ENCODE measurements at regions not wholly inside any gene's neighbourhood (a gene's known extent, or its start where the extent isn't known, plus 50 kb on each side); places are given as distances from the start of the nearest gene placed in this dataset.
A peak's percentile ranks its signal among the peaks of the same experiment; 100 is the strongest.
"Not testable (repeated sequence)": the region's sequence is repeated elsewhere in the genome, so short reads cannot be mapped to it uniquely, and the experiment has no call there.

- H3K27me3 ChIP-seq (replicated peaks; ENCODE audit: insufficient read depth, low read length); H3K4me2 ChIP-seq (ENCODE audit: low read depth, low read length); H3K36me3 ChIP-seq (replicated peaks; ENCODE audit: insufficient read depth, low read length); H3K9me3 ChIP-seq (replicated peaks; ENCODE audit: insufficient read depth, low read length); H2AFZ ChIP-seq (ENCODE audit: low read length); H3F3A ChIP-seq (ENCODE audit: insufficient read depth, low read length); H3K4me1 ChIP-seq (ENCODE audit: low read length); H4K20me1 ChIP-seq (ENCODE audit: insufficient read depth, low read length); H3K9me2 ChIP-seq (replicated peaks; ENCODE audit: insufficient read depth, low read length); H3K79me2 ChIP-seq (ENCODE audit: low read length); H3K4me3 ChIP-seq (ENCODE audit: low read length); H3K9ac ChIP-seq (ENCODE audit: low read length); H3K27ac ChIP-seq (ENCODE audit: low read length); DNase-seq: not testable (repeated sequence)
These were observed 1353.9 kb upstream of the CDH18 start for GRCh38 chr5:21341948-21342261.

- H3K79me2 ChIP-seq (ENCODE audit: low read length); H3K9me2 ChIP-seq (replicated peaks; ENCODE audit: insufficient read depth, low read length); H3K9ac ChIP-seq (ENCODE audit: low read length); H3K4me3 ChIP-seq (ENCODE audit: low read length); H3K4me2 ChIP-seq (ENCODE audit: low read depth, low read length); H3K27ac ChIP-seq (ENCODE audit: low read length); H3K36me3 ChIP-seq (replicated peaks; ENCODE audit: insufficient read depth, low read length); H4K20me1 ChIP-seq (ENCODE audit: insufficient read depth, low read length); H2AFZ ChIP-seq (ENCODE audit: low read length); H3K4me1 ChIP-seq (ENCODE audit: low read length); H3F3A ChIP-seq (ENCODE audit: insufficient read depth, low read length); H3K27me3 ChIP-seq (replicated peaks; ENCODE audit: insufficient read depth, low read length); H3K9me3 ChIP-seq (replicated peaks; ENCODE audit: insufficient read depth, low read length): not testable (repeated sequence)
- TF ChIP-seq CTCF (IDR thresholded peaks at IDR 0.05; ENCODE audit: low read length), result 0 out of 2 replicates have a peak, but pooled peaks have one; percentile 8
- DNase-seq, result peak; percentile 7
These were observed 1353.4 kb upstream of the CDH18 start for GRCh38 chr5:21341203-21341947.

- not testable (repeated sequence) for H3K79me2 ChIP-seq (ENCODE audit: low read length); H3F3A ChIP-seq (ENCODE audit: insufficient read depth, low read length); H3K4me1 ChIP-seq (ENCODE audit: low read length); H3K9ac ChIP-seq (ENCODE audit: low read length); H3K27ac ChIP-seq (ENCODE audit: low read length); H3K4me3 ChIP-seq (ENCODE audit: low read length); H4K20me1 ChIP-seq (ENCODE audit: insufficient read depth, low read length); H3K36me3 ChIP-seq (replicated peaks; ENCODE audit: insufficient read depth, low read length); H3K9me2 ChIP-seq (replicated peaks; ENCODE audit: insufficient read depth, low read length); H2AFZ ChIP-seq (ENCODE audit: low read length); DNase-seq; H3K27me3 ChIP-seq (replicated peaks; ENCODE audit: insufficient read depth, low read length); H3K9me3 ChIP-seq (replicated peaks; ENCODE audit: insufficient read depth, low read length); H3K4me2 ChIP-seq (ENCODE audit: low read depth, low read length)
These were observed 1352.2 kb upstream of the CDH18 start for GRCh38 chr5:21340233-21340632.

GRCh38 chr5:21336478-21336877 lies 1348.5 kb upstream of the CDH18 start:
- H3K4me3 ChIP-seq (ENCODE audit: low read length), result not testable (repeated sequence)

GRCh38 chr5:21315376-21315775 lies 1327.4 kb upstream of the CDH18 start:
- not testable (repeated sequence) for H3K9me3 ChIP-seq (replicated peaks; ENCODE audit: insufficient read depth, low read length); DNase-seq; H3K4me2 ChIP-seq (ENCODE audit: low read depth, low read length); H3K9me2 ChIP-seq (replicated peaks; ENCODE audit: insufficient read depth, low read length); H3K79me2 ChIP-seq (ENCODE audit: low read length); H3K27me3 ChIP-seq (replicated peaks; ENCODE audit: insufficient read depth, low read length); H3K4me3 ChIP-seq (ENCODE audit: low read length); H2AFZ ChIP-seq (ENCODE audit: low read length); H3K4me1 ChIP-seq (ENCODE audit: low read length); H3K9ac ChIP-seq (ENCODE audit: low read length); H3K27ac ChIP-seq (ENCODE audit: low read length); H4K20me1 ChIP-seq (ENCODE audit: insufficient read depth, low read length); H3F3A ChIP-seq (ENCODE audit: insufficient read depth, low read length); H3K36me3 ChIP-seq (replicated peaks; ENCODE audit: insufficient read depth, low read length)

More at GRCh38 chr5:21336478-21336877, 1348.5 kb upstream of the CDH18 start:
- H3K4me2 ChIP-seq (ENCODE audit: low read depth, low read length); DNase-seq; H3K4me1 ChIP-seq (ENCODE audit: low read length); H3K9me3 ChIP-seq (replicated peaks; ENCODE audit: insufficient read depth, low read length); H4K20me1 ChIP-seq (ENCODE audit: insufficient read depth, low read length); H3K27me3 ChIP-seq (replicated peaks; ENCODE audit: insufficient read depth, low read length); H3K36me3 ChIP-seq (replicated peaks; ENCODE audit: insufficient read depth, low read length); H3F3A ChIP-seq (ENCODE audit: insufficient read depth, low read length); H3K27ac ChIP-seq (ENCODE audit: low read length); H3K9ac ChIP-seq (ENCODE audit: low read length); H2AFZ ChIP-seq (ENCODE audit: low read length); H3K9me2 ChIP-seq (replicated peaks; ENCODE audit: insufficient read depth, low read length); H3K79me2 ChIP-seq (ENCODE audit: low read length): not testable (repeated sequence)

GRCh38 chr5:21301205-21301604 lies 1313.2 kb upstream of the CDH18 start:
- not testable (repeated sequence) for H3K79me2 ChIP-seq (ENCODE audit: low read length); H3K4me2 ChIP-seq (ENCODE audit: low read depth, low read length); H3K36me3 ChIP-seq (replicated peaks; ENCODE audit: insufficient read depth, low read length); H3K27ac ChIP-seq (ENCODE audit: low read length); DNase-seq; H2AFZ ChIP-seq (ENCODE audit: low read length); H4K20me1 ChIP-seq (ENCODE audit: insufficient read depth, low read length); H3K4me3 ChIP-seq (ENCODE audit: low read length); H3K9me2 ChIP-seq (replicated peaks; ENCODE audit: insufficient read depth, low read length); H3K27me3 ChIP-seq (replicated peaks; ENCODE audit: insufficient read depth, low read length); H3F3A ChIP-seq (ENCODE audit: insufficient read depth, low read length); H3K9ac ChIP-seq (ENCODE audit: low read length); H3K4me1 ChIP-seq (ENCODE audit: low read length); H3K9me3 ChIP-seq (replicated peaks; ENCODE audit: insufficient read depth, low read length)

- not testable (repeated sequence) for H3K9me2 ChIP-seq (replicated peaks; ENCODE audit: insufficient read depth, low read length); H3F3A ChIP-seq (ENCODE audit: insufficient read depth, low read length); H3K27me3 ChIP-seq (replicated peaks; ENCODE audit: insufficient read depth, low read length); H3K4me1 ChIP-seq (ENCODE audit: low read length); H4K20me1 ChIP-seq (ENCODE audit: insufficient read depth, low read length); H3K9ac ChIP-seq (ENCODE audit: low read length); H3K79me2 ChIP-seq (ENCODE audit: low read length); H2AFZ ChIP-seq (ENCODE audit: low read length); H3K4me3 ChIP-seq (ENCODE audit: low read length); H3K27ac ChIP-seq (ENCODE audit: low read length); H3K36me3 ChIP-seq (replicated peaks; ENCODE audit: insufficient read depth, low read length); H3K4me2 ChIP-seq (ENCODE audit: low read depth, low read length); H3K9me3 ChIP-seq (replicated peaks; ENCODE audit: insufficient read depth, low read length); DNase-seq
These were observed 1286.4 kb upstream of the CDH18 start for GRCh38 chr5:21274361-21274760.

Measured in MM.1S (cell line).